Prostate gland (tissue), 2 donors: ENCODE measurements at regions not wholly inside any gene's neighbourhood (a gene's known extent, or its start where the extent isn't known, plus 50 kb on each side); places are given as distances from the start of the nearest gene placed in this dataset.
"Not testable (repeated sequence)": the region's sequence is repeated elsewhere in the genome, so short reads cannot be mapped to it uniquely, and the experiment has no call there.

Experiments
- DNase-seq: peaks from one replicate; pipeline ENCODE4 v3.0.0-alpha.2; 2019; ENCODE audit warnings: low spot score
- H3K27ac ChIP-seq, 2 donors: fragments of 200-600 bp; sonication (generic); 2 replicates each; pipeline ENCODE4 v1.5.1; 2017 to 2019
- H3K27me3 ChIP-seq: fragments of 200-600 bp; sonication (generic); replicated peaks from 2 replicates; pipeline ENCODE4 v1.5.1; 2019; ENCODE audit not compliant: insufficient read depth
- H3K36me3 ChIP-seq, 2 donors: fragments of 200-600 bp; sonication (generic); 1 replicate in 1 of 2; 2 replicates in 1 of 2; pipeline versions ENCODE4 v1.5.1 to v1.8.1; 2017 to 2019
- H3K4me1 ChIP-seq: fragments of 200-600 bp; sonication (generic); replicated peaks from 2 replicates; pipeline ENCODE4 v1.5.1; 2019
- H3K4me3 ChIP-seq, 2 donors: fragments of 200-600 bp; sonication (generic); 2 replicates each; pipeline ENCODE4 v1.5.1; 2017 to 2019
- H3K9me3 ChIP-seq: fragments of 200-600 bp; sonication (generic); 2 replicates; pipeline ENCODE4 v1.5.1; 2017
- CTCF ChIP-seq, 4 experiments: fragments of 200-600 bp in 2 of 4; fragments of 450-650 bp in 2 of 4; sonication (generic) in 2 of 4; IDR thresholded peaks; 1 replicate in 3 of 4; 2 replicates in 1 of 4; pipeline ENCODE4 v1.5.1; 2016 to 2019; ENCODE audit warnings: antibody characterized with exemption in 4 of 4, mild to moderate bottlenecking in 2 of 4, moderate library complexity in 2 of 4
- POLR2A ChIP-seq: fragments of 450-650 bp; IDR thresholded peaks from one replicate; pipeline ENCODE4 v1.6.1; 2016; ENCODE audit warnings: antibody characterized with exemption, mild to moderate bottlenecking
- POLR2AphosphoS5 ChIP-seq: sonication (generic); formaldehyde crosslinking; IDR thresholded peaks from one replicate; pipeline ENCODE4 v1.6.1; 2017; ENCODE audit warnings: antibody characterized with exemption
- WGBS: methylation state at CpG from one replicate; pipeline ENCODE4 v1.1.5; 2018; 5-methylcytosine and 5-hydroxymethylcytosine counted together
- intact Hi-C: fragments of 100-400 bp; cut with DNase I; formaldehyde crosslinking; loops from one replicate; pipeline ENCODE4 v1.14.2; 2022

GRCh38 chr1:199948587-199949280, 78.8 kb upstream of the NR5A2 start:
- intact Hi-C loops: no loop called here
- 86% methylated on average over 5 of the region's 5 CpGs for WGBS
- H3K27me3 ChIP-seq: no peaks in the 10 kb centered on the region
- H3K4me3 ChIP-seq: no peak overlapping the region
- no peaks in the 10 kb centered on the region for H3K9me3 ChIP-seq
- no peak for DNase-seq
- no peaks in the 10 kb centered on the region for H3K36me3 ChIP-seq
- no peaks in the 10 kb centered on the region for H3K4me1 ChIP-seq
- TF ChIP-seq POLR2A (no peak), CTCF (IDR thresholded peaks at IDR 0.05) (no peak), POLR2AphosphoS5 (no peak)
- no peak overlapping the region for H3K27ac ChIP-seq

- not testable (repeated sequence) for H3K27me3 ChIP-seq
- WGBS: 94% methylated on average over 6 of the region's 6 CpGs
Observed at GRCh38 chr1:199951005-199951404, 76.5 kb upstream of the NR5A2 start.

GRCh38 chr1:199953651-199954050, 73.9 kb upstream of the NR5A2 start:
- TF ChIP-seq POLR2A (no peak), POLR2AphosphoS5 (no peak), CTCF (IDR thresholded peaks at IDR 0.05) (no peak)
- Histone ChIP-seq H3K36me3 (no peaks in the 10 kb centered on the region), H3K27me3 (no peaks in the 10 kb centered on the region), H3K4me1 (no peaks in the 10 kb centered on the region), H3K4me3 (no peak overlapping the region), H3K27ac (no peak overlapping the region), H3K9me3 (no peaks in the 10 kb centered on the region)
- no peak for DNase-seq
- intact Hi-C loops: no loop called here
- 38% methylated on average over 4 of the region's 4 CpGs for WGBS

More at GRCh38 chr1:199951005-199951404, 76.5 kb upstream of the NR5A2 start:
- H3K4me1 ChIP-seq, H3K36me3 ChIP-seq, H3K27ac ChIP-seq, H3K4me3 ChIP-seq, intact Hi-C loops, DNase-seq, H3K9me3 ChIP-seq: not testable (repeated sequence)

GRCh38 chr1:199954699-199955098, 72.8 kb upstream of the NR5A2 start:
- H3K27ac ChIP-seq: no peak overlapping the region
- 57% methylated on average over 3 of the region's 3 CpGs for WGBS
- H3K4me1 ChIP-seq: no peaks in the 10 kb centered on the region
- TF ChIP-seq CTCF (IDR thresholded peaks at IDR 0.05) (no peak), POLR2AphosphoS5 (no peak), POLR2A (no peak)
- no peaks in the 10 kb centered on the region for H3K36me3 ChIP-seq
- intact Hi-C loops: no loop called here
- DNase-seq: no peak
- H3K27me3 ChIP-seq: no peaks in the 10 kb centered on the region
- no peaks in the 10 kb centered on the region for H3K9me3 ChIP-seq
- no peak overlapping the region for H3K4me3 ChIP-seq

GRCh38 chr1:199955235-199955634, 72.3 kb upstream of the NR5A2 start:
- TF ChIP-seq POLR2AphosphoS5 (no peak), POLR2A (no peak), CTCF (IDR thresholded peaks at IDR 0.05) (no peak)
- no peaks in the 10 kb centered on the region for H3K9me3 ChIP-seq
- no peak overlapping the region for H3K27ac ChIP-seq
- no peak overlapping the region for H3K4me3 ChIP-seq
- H3K36me3 ChIP-seq: no peaks in the 10 kb centered on the region
- H3K4me1 ChIP-seq: no peaks in the 10 kb centered on the region
- DNase-seq: no peak
- WGBS: 56% methylated on average over 4 of the region's 4 CpGs
- no peaks in the 10 kb centered on the region for H3K27me3 ChIP-seq
- intact Hi-C loops: no loop called here
